ENCODE measurements at regions not wholly inside any gene's neighbourhood (a gene's known extent, or its start where the extent isn't known, plus 50 kb on each side); places are given as distances from the start of the nearest gene placed in this dataset.

DNA sequence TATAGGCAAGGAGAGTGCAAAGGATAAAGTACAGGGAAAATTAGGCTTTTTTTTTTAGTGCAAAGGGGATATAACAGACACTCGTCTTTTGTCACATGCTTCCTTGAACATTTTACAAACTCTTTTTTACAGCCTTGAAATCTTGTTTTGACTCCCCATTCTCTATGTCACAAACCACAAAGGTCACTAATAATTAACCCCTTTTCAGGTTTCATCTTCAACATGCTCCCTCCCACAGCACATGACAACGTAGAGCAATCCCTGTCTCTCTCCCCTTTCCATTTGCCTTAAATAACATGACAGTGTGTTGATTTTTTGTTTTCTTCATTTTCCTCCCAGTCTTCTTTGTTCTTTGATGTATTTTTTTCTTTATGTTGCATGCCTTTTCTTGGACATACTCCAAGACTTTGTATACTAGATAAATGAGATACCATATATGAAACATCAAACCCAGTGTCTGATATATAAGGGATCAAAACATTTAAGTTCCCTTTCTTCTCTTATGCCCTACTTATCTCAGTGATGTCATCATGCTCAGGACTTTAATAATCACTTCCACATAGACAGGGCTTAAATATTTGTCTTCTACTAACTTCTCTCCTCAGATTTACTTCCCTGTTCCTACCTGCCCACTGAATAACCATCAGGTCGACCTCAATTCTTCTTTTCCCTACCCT is 378.7 kb upstream of the HSF2 start:
- TF ChIP-seq POLR2A (IDR thresholded peaks at IDR 0.05) (no peak), CTCF (IDR thresholded peaks at IDR 0.05) (no peak)

All from suprapubic skin (tissue), 3 donors.